Thymus (tissue), 11 donors: ENCODE measurements at regions not wholly inside any gene's neighbourhood (a gene's known extent, or its start where the extent isn't known, plus 50 kb on each side); places are given as distances from the start of the nearest gene placed in this dataset.

Experiments used
- DNase-seq, 9 donors: peaks; one replicate each; pipeline ENCODE4 v3.0.0-alpha.2; 2013; ENCODE audit warnings: low spot score in 9 of 9, low read depth in 6 of 9, missing footprints in 1 of 9
- H3K27ac ChIP-seq, 2 donors: one replicate each; pipeline ENCODE4 v1.5.1; 2013; ENCODE audit warnings: control low read depth in 1 of 2, low read depth in 1 of 2, low read length in 1 of 2, mild to moderate bottlenecking in 1 of 2, moderate library complexity in 1 of 2
- H3K27me3 ChIP-seq, 2 donors: one replicate each; pipeline ENCODE4 v1.5.1; 2013; ENCODE audit warnings: low read length in 1 of 2; ENCODE audit not compliant: control insufficient read depth in 2 of 2, insufficient read depth in 1 of 2
- H3K36me3 ChIP-seq, 2 donors: one replicate each; pipeline ENCODE4 v1.5.1; 2013; ENCODE audit warnings: low read length in 1 of 2, mild to moderate bottlenecking in 1 of 2, moderate library complexity in 1 of 2; ENCODE audit not compliant: control insufficient read depth in 2 of 2, insufficient read depth in 2 of 2
- H3K4me1 ChIP-seq, 2 donors: one replicate each; pipeline ENCODE4 v1.5.1; 2013; ENCODE audit warnings: low read length in 2 of 2; ENCODE audit not compliant: control insufficient read depth in 2 of 2, insufficient read depth in 2 of 2
- H3K4me3 ChIP-seq, 2 donors: one replicate each; pipeline ENCODE4 v1.5.1; 2013; ENCODE audit warnings: low read length in 2 of 2, control low read depth in 1 of 2, mild to moderate bottlenecking in 1 of 2
- H3K9me3 ChIP-seq, 2 donors: one replicate each; pipeline ENCODE4 v1.5.1; 2013; ENCODE audit warnings: low read length in 1 of 2, mild to moderate bottlenecking in 1 of 2; ENCODE audit not compliant: control insufficient read depth in 2 of 2, insufficient read depth in 1 of 2
- WGBS: extraction: QIAGEN DNeasy Blood & Tissue Kit; methylation state at CpG from one replicate; pipeline ENCODE4 v1.1.7; 2013; 5-methylcytosine and 5-hydroxymethylcytosine counted together
- donor health status: healthy.

- 97% methylated on average over 1 of the region's 1 CpG for WGBS
- Histone ChIP-seq H3K9me3 (no peaks in the 10 kb centered on the region), H3K36me3 (no peaks in the 10 kb centered on the region), H3K4me1 (peaks cover 0 to 3% of the 10 kb centered on the region in 2 donors), H3K27me3 (no peaks in the 10 kb centered on the region), H3K4me3 (no peak overlapping the region), H3K27ac (no peak overlapping the region)
- no peak for DNase-seq
Measured at GRCh38 chr6:47165918-47166317, 123.8 kb upstream of the ADGRF1 start.

DNA sequence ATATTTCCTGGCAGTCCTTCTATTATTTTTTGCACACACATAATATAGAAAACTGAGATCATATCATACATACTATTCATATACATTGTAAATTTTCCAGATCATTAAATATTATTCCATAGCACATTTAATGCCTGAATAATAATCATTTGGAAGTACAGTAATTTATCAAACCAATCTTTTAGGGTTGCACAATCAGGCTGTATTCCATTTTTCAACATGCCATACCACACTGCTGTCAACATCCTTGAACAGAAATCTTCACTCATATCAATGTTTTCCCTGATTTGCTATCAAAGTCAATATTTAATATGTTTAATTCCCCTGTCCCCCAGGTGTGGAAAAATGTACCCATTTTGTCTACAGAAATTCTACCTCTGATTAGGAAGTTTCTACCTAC, 122.7 kb upstream of the ADGRF1 start:
- Histone ChIP-seq H3K9me3 (no peaks in the 10 kb centered on the region), H3K4me1 (peaks cover 0 to 3% of the 10 kb centered on the region in 2 donors), H3K36me3 (no peaks in the 10 kb centered on the region), H3K27ac (no peak overlapping the region), H3K27me3 (no peaks in the 10 kb centered on the region), H3K4me3 (no peak overlapping the region)
- DNase-seq, result no peak

DNA sequence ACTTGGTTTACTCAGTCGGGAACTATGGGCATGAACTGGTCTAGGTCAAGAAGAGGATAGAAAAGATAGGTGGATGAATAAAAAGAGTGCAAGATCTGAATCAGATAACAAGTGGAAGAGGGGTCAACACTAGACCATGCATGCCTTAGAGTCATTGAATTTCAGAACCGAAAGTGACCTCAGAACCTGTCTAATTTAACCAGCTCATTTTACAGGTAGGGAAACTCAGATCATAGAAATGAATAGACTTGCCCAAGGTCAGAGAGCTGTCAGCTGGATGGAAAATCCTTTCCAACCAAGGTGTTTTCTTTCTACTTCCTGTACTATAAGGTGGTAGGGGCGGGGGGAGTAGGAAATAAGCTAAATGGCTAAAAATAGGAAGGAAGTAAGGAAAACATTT, 121.4 kb upstream of the ADGRF1 start:
- Histone ChIP-seq H3K27ac (no peak overlapping the region), H3K4me3 (no peak overlapping the region), H3K27me3 (no peaks in the 10 kb centered on the region), H3K9me3 (no peaks in the 10 kb centered on the region), H3K4me1 (peaks cover 0 to 3% of the 10 kb centered on the region in 2 donors), H3K36me3 (no peaks in the 10 kb centered on the region)
- DNase-seq, result no peak
- WGBS, result 90% methylated on average over 3 of the region's 3 CpGs

DNA sequence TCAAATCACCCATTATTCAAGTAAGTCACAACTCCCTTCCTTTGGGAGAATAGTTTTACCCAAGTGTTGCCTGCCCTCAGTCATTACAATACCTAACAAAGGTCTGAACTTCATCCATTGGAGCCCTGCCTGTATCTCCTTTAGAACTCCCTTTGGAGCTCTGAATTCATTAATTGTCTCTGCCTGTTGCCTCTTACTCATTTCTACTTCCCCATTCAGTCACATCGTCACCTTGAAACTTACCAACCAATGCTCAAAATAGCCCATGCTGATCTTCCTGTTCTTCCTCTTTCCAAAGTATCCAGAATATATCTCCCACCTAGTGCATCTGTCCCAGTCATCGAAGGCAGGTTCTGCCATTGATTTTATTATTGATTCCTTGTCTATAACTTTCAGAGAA, 120.7 kb upstream of the ADGRF1 start:
- H3K4me1 ChIP-seq, result peaks cover 0 to 3% of the 10 kb centered on the region in 2 donors
- no peak overlapping the region for H3K27ac ChIP-seq
- no peak for DNase-seq
- no peaks in the 10 kb centered on the region for H3K36me3 ChIP-seq
- no peaks in the 10 kb centered on the region for H3K9me3 ChIP-seq
- H3K4me3 ChIP-seq, result no peak overlapping the region
- WGBS, result 92% methylated on average over 2 of the region's 2 CpGs
- no peaks in the 10 kb centered on the region for H3K27me3 ChIP-seq

DNA sequence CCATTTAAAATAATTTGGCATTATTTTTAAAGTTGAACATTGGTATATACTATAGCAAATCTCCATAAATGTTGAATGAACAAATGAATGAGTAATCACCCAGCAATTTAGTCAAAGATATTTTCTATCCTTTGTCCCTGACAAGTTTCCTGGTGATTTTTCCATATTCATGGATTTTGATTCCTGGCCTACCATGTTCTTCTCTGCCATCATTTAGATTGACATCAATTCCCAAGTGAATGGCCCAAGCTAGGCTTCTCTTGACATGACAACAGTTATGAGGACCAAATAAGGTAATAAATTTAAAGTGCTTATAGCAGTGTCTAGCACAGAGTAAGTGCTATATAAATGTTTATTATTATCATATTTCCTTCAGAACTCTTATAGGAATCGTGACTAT, 120.1 kb upstream of the ADGRF1 start:
- no peak overlapping the region for H3K4me3 ChIP-seq
- no peaks in the 10 kb centered on the region for H3K27me3 ChIP-seq
- no peak overlapping the region for H3K27ac ChIP-seq
- no peaks in the 10 kb centered on the region for H3K36me3 ChIP-seq
- peaks cover 0 to 3% of the 10 kb centered on the region in 2 donors for H3K4me1 ChIP-seq
- no peak for DNase-seq
- H3K9me3 ChIP-seq, result no peaks in the 10 kb centered on the region
- 92% methylated on average over 1 of the region's 1 CpG for WGBS

GRCh38 chr6:47161176-47161687, 119.1 kb upstream of the ADGRF1 start:
- Histone ChIP-seq H3K27ac (no peak overlapping the region), H3K36me3 (no peaks in the 10 kb centered on the region), H3K27me3 (no peaks in the 10 kb centered on the region), H3K4me3 (no peak overlapping the region), H3K4me1 (peaks cover 0 to 3% of the 10 kb centered on the region in 2 donors), H3K9me3 (no peaks in the 10 kb centered on the region)
- DNase-seq, result no peak

GRCh38 chr6:47160702-47161101, 118.6 kb upstream of the ADGRF1 start:
- Histone ChIP-seq H3K27ac (no peak overlapping the region), H3K9me3 (no peaks in the 10 kb centered on the region), H3K4me1 (peaks cover 0 to 3% of the 10 kb centered on the region in 2 donors), H3K27me3 (no peaks in the 10 kb centered on the region), H3K4me3 (no peak overlapping the region), H3K36me3 (no peaks in the 10 kb centered on the region)
- DNase-seq, result no peak
- over 99% methylated on average over 3 of the region's 3 CpGs for WGBS

DNA sequence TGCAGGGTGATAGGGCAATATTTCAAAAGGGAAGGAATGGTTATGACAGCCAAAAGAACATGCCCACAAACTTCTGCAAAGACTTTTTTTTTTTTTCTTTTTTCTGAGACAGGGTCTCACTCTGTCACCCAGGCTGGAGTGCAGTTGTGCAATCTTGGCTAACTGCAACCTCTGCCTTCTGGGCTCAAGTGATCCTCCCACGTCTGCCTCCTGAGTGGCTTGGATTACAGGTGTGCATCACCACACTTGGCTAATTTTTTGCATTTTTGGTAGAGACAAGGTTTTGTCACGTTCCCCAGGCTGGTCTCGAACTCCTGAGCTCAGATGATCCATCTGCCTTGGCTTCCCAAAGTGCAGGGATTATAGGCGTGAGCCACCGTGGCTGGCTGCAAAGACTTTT, 117.6 kb upstream of the ADGRF1 start:
- H3K9me3 ChIP-seq, result no peaks in the 10 kb centered on the region
- peaks cover 0 to 3% of the 10 kb centered on the region in 2 donors for H3K4me1 ChIP-seq
- H3K27me3 ChIP-seq, result no peaks in the 10 kb centered on the region
- H3K27ac ChIP-seq, result no peak overlapping the region
- WGBS, result 98% methylated on average over 5 of the region's 5 CpGs
- no peaks in the 10 kb centered on the region for H3K36me3 ChIP-seq
- no peak for DNase-seq
- no peak overlapping the region for H3K4me3 ChIP-seq

DNA sequence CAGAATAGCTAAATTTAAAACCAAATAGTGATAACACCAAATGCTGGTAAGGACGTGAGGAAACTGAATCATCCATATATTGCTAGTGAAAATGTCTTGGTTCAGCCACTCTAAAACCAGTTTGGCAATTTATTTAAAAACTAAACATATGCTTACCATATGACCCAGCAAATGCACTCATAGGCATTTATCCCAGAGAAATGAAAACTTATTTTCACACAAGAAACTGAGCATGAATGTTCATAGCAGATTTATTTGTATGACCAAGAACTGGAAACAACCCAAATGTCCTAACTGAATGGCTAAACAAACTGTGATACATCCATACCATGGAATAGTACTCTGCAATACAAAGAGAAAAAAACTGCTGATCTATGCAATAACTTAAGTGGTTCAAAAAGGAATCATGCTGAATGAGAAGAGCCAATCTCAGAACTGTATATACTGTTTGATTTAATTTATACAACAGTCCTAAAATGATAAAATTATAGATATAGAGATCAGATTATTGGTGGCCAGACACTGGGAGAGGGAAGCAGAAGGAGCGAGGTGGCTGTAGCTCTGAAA, 115.6 kb upstream of the ADGRF1 start:
- Histone ChIP-seq H3K36me3 (no peaks in the 10 kb centered on the region), H3K9me3 (no peaks in the 10 kb centered on the region), H3K27me3 (no peaks in the 10 kb centered on the region), H3K4me3 (no peak overlapping the region), H3K27ac (no peak overlapping the region), H3K4me1 (peaks cover 0 to 2% of the 10 kb centered on the region in 2 donors)
- 49% methylated on average over 2 of the region's 2 CpGs for WGBS
- no peak for DNase-seq

DNA sequence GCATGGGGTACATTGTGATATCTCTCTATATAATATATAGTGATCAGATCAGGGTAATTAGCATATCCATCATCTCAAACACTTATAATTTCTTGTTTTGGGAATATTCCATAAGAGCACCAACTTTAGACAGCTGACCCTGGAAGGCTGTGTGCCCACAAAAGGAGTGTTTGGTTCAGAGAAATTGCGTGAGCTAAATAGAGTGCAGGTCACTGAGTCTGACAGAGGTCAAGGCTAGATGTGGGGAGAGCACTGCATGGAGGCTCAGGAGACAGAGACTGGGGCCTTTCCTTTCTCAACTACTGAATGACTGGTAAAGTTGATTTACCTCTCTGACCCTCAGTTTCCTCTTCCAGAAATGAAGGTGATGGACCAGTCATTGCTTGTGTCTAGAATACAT, 114.9 kb upstream of the ADGRF1 start:
- Histone ChIP-seq H3K27me3 (no peaks in the 10 kb centered on the region), H3K36me3 (no peaks in the 10 kb centered on the region), H3K4me1 (peaks cover 0 to 7% of the 10 kb centered on the region in 2 donors), H3K27ac (no peak overlapping the region), H3K4me3 (no peak overlapping the region), H3K9me3 (no peaks in the 10 kb centered on the region)
- DNase-seq, result no peak
- WGBS, result 97% methylated on average over 1 of the region's 1 CpG
